ENCODE measurements at regions not wholly inside any gene's neighbourhood (a gene's known extent, or its start where the extent isn't known, plus 50 kb on each side); places are given as distances from the start of the nearest gene placed in this dataset.

GRCh38 chr18:68323921-68324320 lies 391.0 kb downstream of the TMX3 start:
- TF ChIP-seq CTCF (IDR thresholded peaks at IDR 0.05; ENCODE audit: low read depth, low read length, poor library complexity, severe bottlenecking) (no peak), EZH2phosphoT487 (IDR thresholded peaks at IDR 0.05; ENCODE audit: borderline replicate concordance, low read length) (no peak)
